Nephron (organoid): ENCODE measurements at regions not wholly inside any gene's neighbourhood (a gene's known extent, or its start where the extent isn't known, plus 50 kb on each side); places are given as distances from the start of the nearest gene placed in this dataset.

Experiments
- H3K27ac Mint-ChIP-seq, 3 experiments: 2 replicates each; pipeline ENCODE4 v1.8.0; 2020; ENCODE audit warnings: mixed read lengths in 3 of 3, mild to moderate bottlenecking in 2 of 3, moderate library complexity in 1 of 3
- H3K27me3 Mint-ChIP-seq: 2 replicates; pipeline ENCODE4 v1.8.0; 2021; ENCODE audit warnings: low read depth, mild to moderate bottlenecking, moderate library complexity, mixed read lengths
- H3K36me3 Mint-ChIP-seq: 2 replicates; pipeline ENCODE4 v1.8.0; 2020; ENCODE audit warnings: low read depth, mixed read lengths
- H3K4me1 Mint-ChIP-seq: 2 replicates; pipeline ENCODE4 v1.8.0; 2020; ENCODE audit warnings: mixed read lengths
- H3K4me3 Mint-ChIP-seq, 3 experiments: 2 replicates each; pipeline ENCODE4 v1.8.0; 2020; ENCODE audit warnings: mild to moderate bottlenecking in 3 of 3, mixed read lengths in 3 of 3, moderate library complexity in 2 of 3
- H3K9me3 Mint-ChIP-seq: 2 replicates; pipeline ENCODE4 v1.8.0; 2020; ENCODE audit warnings: mixed read lengths
- TF ChIP-seq, protein P1 (sequence below), 3 experiments: fragments of 200-600 bp; sonication (generic); IDR thresholded peaks; one replicate each; pipeline ENCODE4 v1.5.0; 2021; ENCODE audit warnings: antibody characterized with exemption in 3 of 3; ENCODE audit not compliant: unreplicated experiment in 3 of 3

DNA sequence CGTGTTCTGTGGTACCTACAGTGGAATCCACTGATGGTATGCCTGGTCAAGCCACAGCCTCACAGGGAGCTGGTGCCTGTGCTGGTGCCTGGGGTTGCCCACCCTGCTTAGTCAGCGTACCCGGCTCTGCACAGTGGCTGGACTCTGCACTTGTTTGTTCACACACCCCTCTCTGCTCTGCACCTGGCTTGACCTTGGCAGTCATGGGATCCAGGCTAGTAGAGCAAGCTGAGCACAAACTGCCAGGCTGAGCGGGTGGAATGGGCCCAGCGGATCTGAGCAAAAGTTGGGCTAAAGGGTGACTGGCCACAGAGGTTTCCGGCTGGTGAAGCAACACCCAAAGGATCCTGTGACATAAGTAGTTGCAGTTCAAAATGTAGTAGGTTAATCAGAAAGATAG, 163.5 kb downstream of the CDH19 start:
- Mint-ChIP-seq H3K36me3 (no peaks in the 10 kb centered on the region), H3K27ac (no peak overlapping the region), H3K4me1 (no peaks in the 10 kb centered on the region), H3K27me3 (no peaks in the 10 kb centered on the region), H3K9me3 (no peaks in the 10 kb centered on the region), H3K4me3 (no peak overlapping the region)
- TF ChIP-seq, protein P1, sequence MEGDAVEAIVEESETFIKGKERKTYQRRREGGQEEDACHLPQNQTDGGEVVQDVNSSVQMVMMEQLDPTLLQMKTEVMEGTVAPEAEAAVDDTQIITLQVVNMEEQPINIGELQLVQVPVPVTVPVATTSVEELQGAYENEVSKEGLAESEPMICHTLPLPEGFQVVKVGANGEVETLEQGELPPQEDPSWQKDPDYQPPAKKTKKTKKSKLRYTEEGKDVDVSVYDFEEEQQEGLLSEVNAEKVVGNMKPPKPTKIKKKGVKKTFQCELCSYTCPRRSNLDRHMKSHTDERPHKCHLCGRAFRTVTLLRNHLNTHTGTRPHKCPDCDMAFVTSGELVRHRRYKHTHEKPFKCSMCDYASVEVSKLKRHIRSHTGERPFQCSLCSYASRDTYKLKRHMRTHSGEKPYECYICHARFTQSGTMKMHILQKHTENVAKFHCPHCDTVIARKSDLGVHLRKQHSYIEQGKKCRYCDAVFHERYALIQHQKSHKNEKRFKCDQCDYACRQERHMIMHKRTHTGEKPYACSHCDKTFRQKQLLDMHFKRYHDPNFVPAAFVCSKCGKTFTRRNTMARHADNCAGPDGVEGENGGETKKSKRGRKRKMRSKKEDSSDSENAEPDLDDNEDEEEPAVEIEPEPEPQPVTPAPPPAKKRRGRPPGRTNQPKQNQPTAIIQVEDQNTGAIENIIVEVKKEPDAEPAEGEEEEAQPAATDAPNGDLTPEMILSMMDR (IDR thresholded peaks at IDR 0.05; ENCODE audit: unreplicated experiment in 3 of 3) = no peak

DNA sequence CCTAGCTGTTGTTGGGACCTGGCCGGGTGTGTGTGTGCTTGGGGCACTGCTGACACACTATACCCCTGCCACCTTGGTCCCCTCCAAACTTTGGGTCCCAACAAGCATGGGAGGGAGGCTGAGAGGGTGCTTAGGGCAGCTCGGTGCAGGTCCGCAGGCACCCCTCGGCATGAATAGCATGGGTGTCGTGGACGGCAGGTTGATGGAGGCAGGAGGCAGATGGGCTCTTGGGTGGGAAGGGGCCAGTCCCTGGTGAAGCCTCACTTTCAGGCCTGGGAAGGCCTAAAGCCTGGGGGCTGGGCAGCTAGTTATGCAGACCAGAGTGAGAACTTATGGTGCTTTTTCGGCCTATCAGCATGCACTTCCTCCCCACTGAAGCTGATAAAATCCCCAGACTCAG, 164.2 kb downstream of the CDH19 start:
- Mint-ChIP-seq H3K4me1 (no peaks in the 10 kb centered on the region), H3K27me3 (no peaks in the 10 kb centered on the region), H3K27ac (no peak overlapping the region), H3K9me3 (no peaks in the 10 kb centered on the region), H3K36me3 (no peaks in the 10 kb centered on the region), H3K4me3 (no peak overlapping the region)
- TF ChIP-seq, protein P1 (IDR thresholded peaks at IDR 0.05; ENCODE audit: unreplicated experiment in 3 of 3) = no peak

- H3K27ac Mint-ChIP-seq = no peak overlapping the region
- TF ChIP-seq, protein P1 (IDR thresholded peaks at IDR 0.05; ENCODE audit: unreplicated experiment in 3 of 3) = no peak
- no peaks in the 10 kb centered on the region for H3K9me3 Mint-ChIP-seq
- H3K36me3 Mint-ChIP-seq = no peaks in the 10 kb centered on the region
- H3K4me3 Mint-ChIP-seq = no peak overlapping the region
- H3K27me3 Mint-ChIP-seq = no peaks in the 10 kb centered on the region
- H3K4me1 Mint-ChIP-seq = no peaks in the 10 kb centered on the region
These were observed 165.0 kb downstream of the CDH19 start for GRCh38 chr18:66438711-66439536.

GRCh38 chr18:66432636-66433035, 171.3 kb downstream of the CDH19 start:
- no peaks in the 10 kb centered on the region for H3K4me1 Mint-ChIP-seq
- H3K27me3 Mint-ChIP-seq = no peaks in the 10 kb centered on the region
- no peak overlapping the region for H3K27ac Mint-ChIP-seq
- no peaks in the 10 kb centered on the region for H3K9me3 Mint-ChIP-seq
- H3K36me3 Mint-ChIP-seq = no peaks in the 10 kb centered on the region
- TF ChIP-seq, protein P1 (IDR thresholded peaks at IDR 0.05; ENCODE audit: unreplicated experiment in 3 of 3) = no peak
- H3K4me3 Mint-ChIP-seq = no peak overlapping the region

GRCh38 chr18:66428795-66429194, 175.1 kb downstream of the CDH19 start:
- Mint-ChIP-seq H3K9me3 (no peaks in the 10 kb centered on the region), H3K4me1 (no peaks in the 10 kb centered on the region), H3K27ac (no peak overlapping the region), H3K4me3 (no peak overlapping the region), H3K27me3 (no peaks in the 10 kb centered on the region), H3K36me3 (no peaks in the 10 kb centered on the region)
- TF ChIP-seq, protein P1 (IDR thresholded peaks at IDR 0.05; ENCODE audit: unreplicated experiment in 3 of 3) = no peak

DNA sequence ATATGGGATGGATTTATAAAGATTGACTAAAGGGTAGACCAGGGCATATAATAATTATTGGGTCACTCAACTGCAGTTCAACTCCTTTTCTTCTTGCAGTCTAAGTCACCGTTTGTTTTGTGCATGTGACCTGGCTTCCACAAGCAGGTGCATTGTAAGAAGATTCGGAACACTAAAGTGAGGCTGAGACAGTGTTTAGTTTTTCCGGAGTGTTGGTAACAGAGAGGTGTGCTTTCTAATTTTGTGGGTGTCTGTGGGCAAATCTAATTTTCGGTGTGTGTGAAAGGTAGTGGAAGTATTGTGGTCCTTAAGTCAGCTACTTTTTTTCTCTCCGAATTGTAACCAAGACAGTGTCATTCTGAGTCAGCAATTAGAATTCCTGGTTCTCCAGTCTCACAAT, 184.5 kb downstream of the CDH19 start:
- H3K27ac Mint-ChIP-seq = no peak overlapping the region
- no peak overlapping the region for H3K4me3 Mint-ChIP-seq
- H3K9me3 Mint-ChIP-seq = no peaks in the 10 kb centered on the region
- no peaks in the 10 kb centered on the region for H3K27me3 Mint-ChIP-seq
- no peaks in the 10 kb centered on the region for H3K4me1 Mint-ChIP-seq
- TF ChIP-seq, protein P1 (IDR thresholded peaks at IDR 0.05; ENCODE audit: unreplicated experiment in 3 of 3) = no peak
- no peaks in the 10 kb centered on the region for H3K36me3 Mint-ChIP-seq
